Left lobe of liver (tissue), 2 donors: ENCODE measurements at regions not wholly inside any gene's neighbourhood (a gene's known extent, or its start where the extent isn't known, plus 50 kb on each side); places are given as distances from the start of the nearest gene placed in this dataset.

ENCODE experiments used
- ATAC-seq: fragments of 200-7000 bp; cut with Tn5 transposase; one replicate; pipeline ENCODE4 v1.9.1; 2020; ENCODE audit warnings: mild to moderate bottlenecking, moderate library complexity
- DNase-seq: peaks from one replicate; pipeline ENCODE4 v3.0.0-alpha.2; 2020; ENCODE audit warnings: low spot score
- donor health status: DM: no; HTN: no; CAD: no; lungs with moderate emphysema.
- donor health status: DM: no; HTN: yes; CAD: no.

DNA sequence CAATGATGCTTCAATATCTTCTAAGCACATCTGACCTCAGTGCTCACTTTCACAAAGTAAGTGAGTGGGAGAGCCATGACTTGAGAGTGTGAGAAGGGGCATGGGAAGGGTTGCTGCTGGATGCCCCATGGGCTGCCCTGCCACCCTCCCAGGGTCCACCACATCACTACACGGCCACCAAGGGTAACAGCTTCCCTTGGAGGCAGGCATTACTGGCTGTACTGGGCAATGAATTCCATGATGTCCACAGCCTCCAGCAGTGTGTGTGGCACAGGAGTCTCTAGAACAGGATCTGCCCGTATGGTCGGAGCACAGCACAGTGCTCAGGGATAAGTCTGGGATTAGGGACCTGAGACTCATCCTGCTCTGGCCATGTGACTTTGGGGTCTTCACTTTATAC, 481.0 kb upstream of the MYT1L start:
- DNase-seq (no peak), ATAC-seq (no peak)

DNA sequence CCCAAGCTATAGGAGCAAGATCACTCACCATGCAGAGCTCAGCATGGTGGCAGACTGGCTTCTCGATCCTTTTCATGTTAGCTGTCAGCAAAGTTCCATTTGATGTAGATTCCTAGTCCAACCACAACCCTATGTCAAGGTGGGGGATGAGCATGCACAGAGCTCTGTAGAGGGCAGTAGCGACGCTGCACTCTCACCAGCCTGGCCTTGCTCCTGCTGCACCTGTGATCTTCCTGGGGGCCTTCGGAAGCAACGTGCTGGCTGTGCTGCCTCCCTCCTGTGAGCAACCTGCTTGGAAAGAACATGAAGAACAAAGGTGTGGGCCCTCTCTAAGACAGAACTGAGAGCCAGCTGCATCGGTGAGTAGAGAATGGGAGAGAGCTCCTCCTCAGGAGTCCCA, 479.4 kb upstream of the MYT1L start:
- ATAC-seq (no peak), DNase-seq (no peak)

DNA sequence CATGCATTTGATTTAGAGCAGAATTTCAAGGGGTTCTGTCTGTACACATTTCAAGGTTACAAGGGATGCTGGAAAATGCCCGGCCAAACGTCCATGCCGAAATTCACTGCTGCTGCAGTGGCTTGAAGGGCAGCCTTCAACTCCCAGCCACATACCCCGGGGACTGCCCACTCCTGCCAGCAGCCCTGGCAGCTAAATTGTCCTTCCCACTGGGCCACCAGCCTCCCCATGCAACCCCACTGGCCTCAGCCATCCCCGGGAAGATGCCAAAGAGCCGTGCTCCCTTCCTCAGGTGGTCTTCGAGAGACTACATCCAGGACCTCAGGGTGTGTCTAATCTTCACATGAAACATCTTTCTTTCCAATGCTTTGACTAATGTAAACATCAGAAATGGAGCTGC, 478.7 kb upstream of the MYT1L start:
- no peak for ATAC-seq
- DNase-seq: no peak

DNA sequence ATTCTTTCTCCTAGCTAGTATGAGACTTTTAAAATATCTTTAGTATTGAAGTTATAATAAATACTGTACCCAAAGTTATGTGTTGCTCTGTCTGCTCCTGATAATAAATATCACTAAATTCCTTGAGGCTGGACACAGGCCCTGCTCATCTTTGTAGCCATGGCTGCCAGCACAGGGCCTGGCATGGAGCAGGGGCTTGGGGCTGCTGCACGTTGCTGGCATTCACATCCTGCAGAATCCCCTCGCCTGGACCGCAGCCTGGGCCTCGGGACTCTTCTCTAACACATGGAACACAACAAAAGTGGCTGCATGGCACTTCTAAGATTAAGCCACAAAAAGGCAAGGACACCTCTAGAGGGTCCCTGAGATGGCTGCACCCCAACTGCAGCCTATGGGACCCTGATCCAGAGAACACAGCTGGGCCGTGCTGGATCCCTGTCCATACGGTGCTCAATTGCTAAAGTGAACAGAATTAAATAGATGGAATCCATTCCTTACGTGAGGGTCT, 477.5 kb upstream of the MYT1L start:
- ATAC-seq: no peak
- no peak for DNase-seq

DNA sequence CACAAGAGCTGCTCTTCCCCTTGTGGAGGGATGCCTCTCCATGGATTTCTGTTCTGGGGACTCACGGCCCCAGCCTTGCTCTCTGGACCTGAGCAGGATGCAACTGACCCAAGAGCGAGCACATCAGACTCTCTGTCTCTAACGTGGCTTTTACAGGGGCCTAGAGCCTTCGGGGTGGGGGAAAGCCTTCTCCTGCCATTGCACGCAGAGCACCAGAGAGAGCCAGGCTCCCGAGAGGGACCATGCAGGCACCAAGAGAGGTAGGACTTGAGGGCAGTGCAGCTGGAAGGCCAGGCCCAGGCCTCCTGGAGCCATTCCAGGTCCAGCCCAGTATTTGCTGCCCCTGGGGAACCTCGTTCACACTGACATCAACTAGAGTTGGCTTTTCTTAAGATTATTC, 475.6 kb upstream of the MYT1L start:
- no peak for DNase-seq
- no peak for ATAC-seq

DNA sequence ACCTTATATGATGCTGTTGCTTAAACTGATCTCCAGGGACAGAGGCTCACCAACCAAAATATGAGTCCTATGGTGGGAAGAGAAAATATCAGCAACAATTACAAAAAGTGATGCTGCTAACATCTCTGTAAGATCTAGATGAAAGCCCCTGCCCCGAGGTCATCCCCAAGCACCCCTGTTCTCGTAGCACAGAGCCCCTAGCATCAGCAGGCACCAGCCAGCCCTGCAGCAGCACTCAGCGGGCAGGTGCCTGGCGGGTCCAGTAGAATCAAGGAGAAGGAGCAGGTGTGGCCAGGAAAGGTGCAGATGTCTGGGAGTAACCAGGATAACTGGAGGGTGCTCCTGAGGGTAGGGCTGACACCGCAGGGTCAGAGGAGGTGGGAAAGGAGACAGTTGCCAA, 474.2 kb upstream of the MYT1L start:
- DNase-seq: no peak
- ATAC-seq: no peak

DNA sequence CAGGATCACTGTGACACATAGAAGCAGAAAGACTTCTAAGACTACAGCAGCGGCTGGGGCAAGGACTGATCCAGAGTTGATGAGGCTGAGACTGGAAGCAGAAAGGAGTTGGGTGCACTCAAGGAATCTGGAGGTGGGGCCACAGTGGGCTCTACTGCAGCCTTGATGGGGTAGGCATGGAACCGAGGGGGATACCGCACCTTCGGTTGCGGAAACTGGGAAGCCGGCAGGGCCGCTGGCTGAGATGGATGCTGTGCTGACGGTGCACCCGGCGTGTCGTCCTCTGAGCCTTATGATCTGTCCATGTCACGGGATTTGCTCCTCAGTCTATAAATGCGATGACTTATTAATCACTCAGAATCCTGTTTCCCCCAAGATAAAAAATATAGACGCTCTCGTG, 473.5 kb upstream of the MYT1L start:
- ATAC-seq: no peak
- DNase-seq: no peak

DNA sequence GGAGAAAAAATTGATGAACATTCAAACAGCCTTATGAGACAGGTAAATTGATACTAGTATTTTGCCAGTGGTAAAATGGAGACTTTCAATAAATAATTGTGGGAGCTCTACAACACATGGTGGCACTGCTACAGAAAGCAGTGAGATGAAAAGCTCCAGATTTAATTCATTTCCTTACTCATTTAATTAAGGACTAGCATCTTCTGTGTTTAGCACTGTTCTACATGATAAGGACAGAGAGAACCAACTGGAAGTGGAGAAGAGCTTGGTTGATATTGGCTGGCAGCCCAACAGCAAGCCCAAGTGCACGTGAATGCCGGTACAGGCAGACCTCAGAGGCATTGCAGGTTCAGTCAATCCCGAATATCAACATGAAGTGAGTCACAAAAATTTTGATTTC, 470.4 kb upstream of the MYT1L start:
- ATAC-seq (no peak), DNase-seq (no peak)

DNA sequence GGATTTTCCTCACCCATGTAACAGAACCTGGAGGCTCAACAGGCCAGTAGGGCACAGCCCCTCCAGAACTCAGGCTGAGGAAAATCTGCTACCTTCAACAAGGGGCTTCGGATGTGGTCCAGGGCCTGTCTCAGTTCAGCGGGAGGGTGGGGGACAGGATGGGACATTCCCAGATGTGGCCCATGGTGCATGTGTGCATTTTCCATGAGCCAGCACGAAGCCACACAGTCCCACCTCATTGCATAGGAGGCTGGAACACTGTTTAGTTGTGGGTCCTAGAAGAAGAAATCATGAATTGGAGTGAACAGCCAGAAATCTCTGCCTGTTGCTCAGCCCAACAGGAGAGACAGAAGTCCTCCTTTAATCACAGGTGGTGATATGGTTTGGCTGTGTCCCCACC, 469.6 kb upstream of the MYT1L start:
- ATAC-seq: no peak
- DNase-seq: no peak

DNA sequence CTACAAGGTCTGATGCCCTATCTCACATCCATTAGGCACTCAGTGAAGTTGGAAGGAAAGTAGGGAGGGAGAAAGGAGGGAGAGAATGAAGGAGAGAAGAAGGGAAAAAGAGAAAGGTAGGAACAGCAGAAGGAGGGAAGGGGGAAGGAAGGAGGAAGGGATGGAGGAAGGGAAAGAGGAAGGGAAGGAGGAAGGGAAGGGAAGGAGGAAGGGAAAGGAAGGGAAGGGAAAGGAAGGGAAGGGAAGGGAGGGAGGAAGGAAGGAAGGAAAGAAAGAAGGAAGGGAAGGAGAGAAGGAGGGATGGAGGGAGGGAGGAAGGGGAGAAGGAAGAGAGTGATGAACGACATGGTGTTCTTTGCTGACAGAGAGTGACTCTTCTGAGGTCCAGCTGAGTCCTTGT, 468.9 kb upstream of the MYT1L start:
- DNase-seq (no peak), ATAC-seq (no peak)

DNA sequence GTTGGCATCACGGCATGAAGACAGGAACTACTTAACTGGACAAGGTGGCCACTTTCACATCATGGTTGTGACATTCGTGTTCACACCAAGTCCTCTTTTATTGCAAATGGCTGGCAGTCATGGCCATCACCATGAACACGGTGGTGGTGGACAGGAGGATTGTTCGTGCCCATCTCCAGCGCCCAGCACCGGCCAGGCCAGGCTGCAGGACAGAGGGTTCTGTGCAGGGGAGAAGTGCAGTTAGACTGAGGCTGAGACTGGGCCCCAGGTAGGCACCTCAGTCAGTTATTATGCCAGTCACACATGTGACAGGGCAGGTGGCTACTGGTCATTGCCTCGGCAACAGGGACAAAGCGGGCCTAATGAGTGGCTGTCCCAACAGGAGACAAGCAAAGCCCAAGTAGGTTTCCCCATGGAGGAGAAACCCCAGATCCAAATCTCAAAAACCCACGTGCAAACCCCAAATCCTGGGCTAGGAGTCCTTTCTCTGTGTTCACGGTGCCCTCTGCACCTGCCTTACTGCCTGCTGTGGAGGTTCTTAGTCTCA, 468.1 kb upstream of the MYT1L start:
- DNase-seq: peak; percentile 23

DNA sequence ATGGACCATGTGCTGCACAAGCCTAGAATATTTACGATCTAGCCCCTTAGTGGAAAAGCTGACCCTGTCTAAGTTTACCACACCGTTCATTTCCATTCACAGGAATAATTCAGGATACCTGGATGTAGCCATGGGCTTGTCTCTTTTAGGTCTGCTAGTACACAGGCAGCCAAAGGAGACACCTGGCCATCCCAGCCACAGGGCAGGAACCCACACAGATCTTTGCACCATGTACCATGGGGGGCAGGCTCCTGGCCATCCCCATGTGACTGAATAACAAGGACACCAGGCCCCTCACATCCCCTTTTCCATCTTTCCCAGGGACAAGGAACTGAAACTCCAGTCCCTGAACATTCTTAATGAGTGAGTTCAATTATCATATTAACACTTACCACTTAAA, 467.3 kb upstream of the MYT1L start:
- no peak for ATAC-seq
- DNase-seq: no peak

More for the DNA sequence above, 468.1 kb upstream of the MYT1L start:
- no peak for ATAC-seq

DNA sequence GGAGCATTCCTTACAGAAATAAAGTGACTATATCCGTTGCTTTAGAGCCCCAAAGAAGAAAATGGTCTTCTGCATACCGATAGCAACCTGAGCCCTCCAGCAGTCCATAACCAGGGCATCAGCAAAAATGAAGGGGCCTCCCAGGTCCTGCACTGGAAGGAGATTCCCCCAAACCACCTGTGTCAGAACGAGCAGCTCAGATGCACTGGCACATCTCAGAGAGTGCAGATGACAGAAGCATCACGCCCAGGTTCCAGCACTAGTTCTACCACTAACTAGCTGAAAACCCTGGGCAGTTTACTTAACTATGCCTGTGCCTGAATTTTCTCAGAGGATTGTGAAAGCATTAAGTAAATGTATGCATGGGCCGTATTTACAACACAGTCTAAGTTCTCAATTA, 466.7 kb upstream of the MYT1L start:
- ATAC-seq (no peak), DNase-seq (no peak)

DNA sequence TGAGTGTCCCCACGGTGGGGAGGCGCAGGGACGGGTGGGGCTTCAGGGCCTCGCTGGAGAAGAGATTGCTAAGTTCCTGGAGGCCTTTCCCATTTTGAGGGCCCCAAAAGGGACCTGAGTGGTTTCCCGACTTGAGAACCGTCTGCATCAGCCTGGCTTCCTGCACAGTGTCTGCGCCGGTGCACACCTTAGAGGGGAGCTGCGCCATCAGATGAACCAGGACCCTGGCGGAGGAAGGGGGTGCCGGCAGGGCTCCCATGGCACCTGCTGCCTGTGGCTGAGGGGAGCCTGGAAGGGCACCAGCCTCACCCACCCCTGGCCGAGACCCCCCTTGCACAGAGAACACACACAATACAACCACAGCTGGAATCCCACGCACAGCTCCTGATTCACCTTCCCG, 465.1 kb upstream of the MYT1L start:
- DNase-seq (no peak), ATAC-seq (no peak)

DNA sequence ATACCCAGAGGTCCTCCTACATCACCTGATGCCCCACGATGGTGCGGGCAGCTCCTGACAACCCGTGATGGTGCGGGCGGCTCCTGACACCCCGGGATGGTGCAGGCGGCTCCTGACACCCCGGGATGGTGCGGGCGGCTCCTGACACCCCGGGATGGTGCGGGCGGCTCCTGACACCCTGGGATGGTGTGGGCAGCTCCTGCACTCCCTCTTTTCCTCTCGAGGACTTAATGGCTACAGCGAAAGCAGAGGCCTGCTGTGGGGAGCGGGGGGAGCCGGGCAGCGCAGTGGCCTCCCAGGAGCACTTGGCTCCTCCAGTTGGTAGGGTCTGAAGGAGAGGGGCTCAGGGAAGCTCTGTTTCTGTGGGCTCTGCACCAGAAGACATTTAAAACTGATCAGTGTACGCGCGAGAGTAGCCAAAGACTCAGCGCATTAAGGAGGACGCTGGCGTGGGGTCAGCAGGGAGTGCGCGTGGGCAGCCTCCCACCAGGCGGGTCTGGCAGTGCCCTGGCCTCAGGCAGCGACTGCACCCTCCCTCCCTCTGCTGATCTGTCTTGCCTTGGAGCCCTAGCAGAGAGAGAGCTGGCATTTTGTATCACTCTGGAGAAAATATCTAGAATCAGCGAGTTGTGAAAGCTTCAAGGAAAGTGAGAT, 464.5 kb upstream of the MYT1L start:
- peak; percentile 29 for DNase-seq
- no peak for ATAC-seq

DNA sequence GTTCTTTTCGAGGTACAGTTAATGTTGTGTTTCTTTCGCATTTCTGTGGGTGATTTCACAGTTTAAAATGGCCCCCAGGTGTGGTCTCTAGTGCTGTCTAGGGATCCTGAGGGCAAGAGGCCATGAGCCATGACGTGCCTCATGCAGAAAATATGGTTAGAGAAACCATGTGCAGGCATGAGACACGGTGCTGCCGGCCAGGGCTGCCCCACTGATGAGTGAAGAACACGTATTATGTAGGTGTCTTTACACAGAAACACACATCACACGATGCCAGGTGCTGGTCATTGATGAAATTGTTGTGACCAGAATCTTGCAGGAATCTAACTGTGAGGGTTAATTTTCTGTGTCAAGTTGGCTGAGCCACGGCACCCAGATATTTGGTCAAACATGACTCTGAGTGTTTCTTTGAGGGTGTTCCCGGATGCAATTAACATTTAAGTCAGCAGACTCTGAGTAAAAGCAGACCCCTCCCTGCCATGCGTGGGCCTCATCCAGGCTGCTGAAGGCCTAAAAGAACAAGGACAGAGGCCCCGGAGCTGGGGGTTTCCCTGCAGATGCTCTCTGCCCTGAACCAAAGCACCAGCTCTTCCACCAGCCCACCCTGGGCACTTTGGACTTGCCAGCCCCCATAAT, 463.0 kb upstream of the MYT1L start:
- DNase-seq (peak; percentile 21), ATAC-seq (no peak)

DNA sequence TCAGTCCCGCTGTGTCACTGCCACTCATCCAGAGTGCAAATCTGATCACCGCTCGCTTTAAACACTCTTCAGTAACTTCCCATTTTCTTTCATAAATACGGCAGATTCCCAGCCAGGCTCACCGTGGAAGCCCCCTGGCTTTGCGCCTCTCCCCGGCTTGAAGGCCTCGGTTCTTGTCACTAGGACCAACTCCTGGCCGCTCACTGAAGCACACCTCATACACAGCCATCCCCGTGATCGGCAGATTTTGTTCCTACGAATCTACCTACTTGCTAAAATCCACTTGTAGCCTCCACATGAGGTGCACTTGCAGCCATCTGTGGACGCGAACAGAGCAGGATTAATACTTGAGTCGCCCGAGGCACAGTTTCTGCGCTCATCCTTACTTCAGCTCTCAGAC, 462.4 kb upstream of the MYT1L start:
- no peak for ATAC-seq
- peak; percentile 22 for DNase-seq

DNA sequence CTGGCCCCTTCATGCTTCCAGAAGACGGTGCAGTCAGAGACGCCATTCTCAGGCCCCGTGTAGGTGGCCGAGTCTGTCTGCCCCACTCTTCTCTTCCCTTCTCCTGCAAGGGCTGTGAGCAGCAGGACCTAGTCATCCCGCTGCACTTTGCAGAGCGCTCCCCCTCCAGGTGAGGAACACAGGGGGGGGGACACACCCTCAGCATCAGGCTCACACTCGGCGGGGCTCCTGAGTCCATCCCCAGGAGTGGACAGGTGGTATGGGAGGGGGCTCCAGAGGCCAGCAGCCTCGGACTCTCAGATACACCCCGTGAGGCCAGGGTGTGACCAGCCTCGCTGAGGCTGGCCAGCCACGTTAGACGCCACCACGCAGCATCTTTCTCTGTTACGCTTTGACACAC, 460.5 kb upstream of the MYT1L start:
- ATAC-seq: no peak

DNA sequence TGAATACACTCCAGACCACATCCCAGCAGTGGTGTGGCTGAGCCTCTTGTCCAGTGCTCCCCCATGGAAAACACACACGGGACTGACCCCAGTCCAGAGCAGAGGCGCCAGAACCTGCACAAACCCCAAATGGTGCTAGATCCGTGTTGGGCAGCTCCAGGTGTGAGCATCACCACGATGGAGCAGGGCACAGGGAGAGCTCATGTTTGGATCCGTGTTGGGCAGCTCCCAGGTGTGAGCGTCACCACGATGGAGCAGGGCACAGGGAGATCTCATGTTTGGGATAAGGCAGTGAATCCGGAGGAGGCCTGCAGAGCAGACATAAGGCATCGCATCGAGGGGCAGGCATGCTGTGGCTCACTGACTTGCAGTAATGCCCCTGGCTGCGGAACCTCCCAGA, 460.0 kb upstream of the MYT1L start:
- ATAC-seq (no peak), DNase-seq (no peak)

More for the DNA sequence above, 460.5 kb upstream of the MYT1L start:
- no peak for DNase-seq

DNA sequence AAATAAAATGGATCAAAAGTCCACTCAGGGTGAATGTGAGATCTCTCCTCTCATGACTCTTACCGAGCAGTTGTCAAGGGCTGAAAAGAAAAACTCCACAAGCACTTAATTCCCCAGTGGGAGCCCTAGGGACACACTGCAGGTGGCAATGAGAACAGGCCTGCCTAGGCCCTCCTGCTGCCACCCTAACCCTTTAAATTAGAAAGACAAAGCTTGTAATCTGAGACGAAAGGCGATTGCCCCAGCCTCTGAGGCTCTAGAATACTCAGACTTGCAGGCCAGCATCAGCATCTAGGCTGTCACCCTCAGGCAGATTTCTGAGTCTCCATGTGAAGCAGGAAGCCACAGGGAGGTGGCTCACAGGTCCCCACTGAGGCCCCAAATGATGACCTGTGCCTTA, 457.0 kb upstream of the MYT1L start:
- ATAC-seq: no peak
- DNase-seq: no peak

DNA sequence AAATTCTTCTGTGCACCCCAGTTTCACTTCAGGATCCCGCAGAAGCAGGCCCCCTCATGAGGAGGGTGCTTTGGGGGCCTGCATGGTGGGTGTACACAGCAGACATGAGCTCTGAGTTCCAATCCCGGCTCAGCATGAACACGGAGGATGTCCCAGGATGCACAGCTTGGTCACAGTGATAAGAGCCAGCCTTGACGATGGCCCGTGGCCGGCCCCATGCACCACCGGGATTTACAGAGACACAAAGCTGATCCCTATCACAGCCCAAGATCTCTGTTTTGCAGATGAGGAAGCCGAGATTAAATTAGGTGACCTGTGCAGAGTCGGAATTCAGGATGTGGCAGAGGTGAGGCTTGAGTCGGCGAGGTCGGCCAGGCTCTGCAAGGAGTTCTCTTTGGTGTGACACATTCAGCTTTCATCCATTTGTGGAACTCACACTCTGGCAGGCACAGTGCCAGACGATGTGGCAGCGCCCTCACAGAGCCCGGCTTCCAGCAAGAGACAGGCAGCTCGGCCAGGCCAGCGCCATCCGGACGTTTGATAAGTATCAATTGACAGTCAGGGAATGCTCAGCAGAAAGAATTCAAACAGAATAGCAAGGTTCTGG, 456.3 kb upstream of the MYT1L start:
- ATAC-seq (no peak), DNase-seq (no peak)

DNA sequence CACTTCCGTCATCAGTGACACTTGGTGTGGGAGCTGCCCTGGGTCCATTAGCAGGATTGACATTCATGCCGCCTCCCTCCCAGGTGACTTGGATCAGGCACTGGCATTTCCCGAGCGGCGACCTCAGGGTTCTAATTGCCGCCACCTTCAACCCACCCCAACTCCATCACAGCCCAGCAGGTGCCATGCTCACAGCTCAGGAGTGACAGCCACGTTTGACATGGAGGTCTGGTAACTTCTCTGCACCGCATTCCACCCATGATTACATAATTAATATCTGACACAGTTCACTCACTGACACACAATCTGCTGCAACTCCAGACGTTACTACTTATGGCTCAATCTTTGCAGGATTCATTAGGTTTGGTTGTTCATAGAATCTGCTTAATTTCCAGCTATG, 450.9 kb upstream of the MYT1L start:
- DNase-seq (no peak), ATAC-seq (no peak)
